GM19099 (cell line): ENCODE measurements at regions not wholly inside any gene's neighbourhood (a gene's known extent, or its start where the extent isn't known, plus 50 kb on each side); places are given as distances from the start of the nearest gene placed in this dataset.

Experiments used
- POLR2A ChIP-seq: IDR thresholded peaks from 3 replicates; pipeline ENCODE4 v1.6.1; 2011; ENCODE audit warnings: low read depth; ENCODE audit not compliant: insufficient read length; ENCODE audit errors: extremely low read depth

DNA sequence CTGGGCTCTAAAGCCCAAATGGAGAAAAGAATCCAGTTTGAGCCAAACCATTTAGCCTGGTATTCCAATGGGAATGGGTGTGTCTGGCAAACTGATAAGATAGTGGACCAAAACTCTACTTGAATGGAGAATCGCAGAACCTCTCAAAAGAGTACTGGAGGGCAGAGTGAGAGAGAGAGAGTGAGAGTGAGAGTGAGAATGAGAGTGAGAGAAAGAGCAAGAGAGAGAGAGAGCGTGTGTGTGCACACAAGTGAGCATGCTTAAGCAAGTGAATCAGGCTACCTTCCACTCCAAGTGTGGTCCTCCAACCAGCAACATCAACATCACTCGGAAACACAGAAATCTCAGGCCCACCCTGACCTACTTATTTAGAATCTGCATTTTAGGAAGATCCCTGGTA, 58.8 kb downstream of the UQCRFS1 start:
- no peak for TF ChIP-seq POLR2A

DNA sequence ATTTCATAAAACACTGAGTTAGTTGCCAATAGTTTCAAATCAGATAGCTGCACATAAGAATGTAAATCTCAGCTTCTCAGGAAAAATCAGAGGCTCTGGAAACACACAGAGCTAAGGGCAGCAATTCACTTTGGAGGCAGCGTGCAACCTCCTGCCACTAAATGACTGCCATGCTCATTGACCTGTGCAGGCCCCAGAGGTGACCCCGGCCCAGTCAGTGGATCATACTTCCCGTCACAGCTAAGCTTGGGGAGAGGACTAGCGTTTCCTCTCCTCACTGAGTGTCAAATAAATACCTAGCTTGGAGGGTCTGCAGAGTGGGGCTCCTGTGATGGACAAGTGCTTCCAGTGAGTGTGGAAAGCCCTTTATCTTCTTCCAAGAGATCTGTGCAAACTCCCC, 67.2 kb downstream of the UQCRFS1 start:
- no peak for TF ChIP-seq POLR2A

DNA sequence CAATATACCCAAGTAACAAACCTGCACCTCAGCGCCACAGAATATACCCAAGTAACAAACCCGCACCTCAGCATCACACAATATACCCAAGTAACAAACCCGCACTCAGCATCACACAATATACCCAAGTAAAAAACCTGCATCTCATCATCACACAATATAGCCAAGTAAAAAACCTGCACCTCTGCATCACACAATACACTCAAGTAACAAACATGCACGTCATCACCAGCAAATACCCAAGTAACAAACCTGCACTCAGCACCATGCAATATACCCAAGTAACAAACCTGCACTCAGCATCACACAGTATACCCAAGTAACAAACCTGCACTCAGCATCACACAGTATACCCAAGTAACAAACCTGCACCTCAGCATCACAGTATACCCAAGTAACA, 69.8 kb downstream of the UQCRFS1 start:
- TF ChIP-seq POLR2A = no peak

DNA sequence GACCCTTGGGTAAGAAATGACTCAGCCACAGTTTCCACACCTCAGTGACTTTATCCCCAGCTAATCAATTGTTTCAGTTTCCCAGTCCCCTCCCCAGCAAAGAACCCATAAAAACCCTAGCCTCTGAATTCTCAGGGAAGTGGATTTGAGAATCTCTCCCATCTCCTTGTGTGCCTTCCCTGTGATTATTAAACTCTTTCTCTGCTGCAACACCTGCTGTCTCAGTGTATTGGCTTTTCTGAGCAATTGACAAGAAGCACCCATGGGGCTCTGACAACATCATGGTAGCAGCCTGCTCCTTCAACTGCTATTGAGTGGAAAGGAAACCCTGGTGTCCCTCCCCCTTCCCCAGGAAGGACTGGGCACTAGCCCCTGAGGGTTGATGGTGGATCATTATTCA, 73.7 kb downstream of the UQCRFS1 start:
- TF ChIP-seq POLR2A = no peak

DNA sequence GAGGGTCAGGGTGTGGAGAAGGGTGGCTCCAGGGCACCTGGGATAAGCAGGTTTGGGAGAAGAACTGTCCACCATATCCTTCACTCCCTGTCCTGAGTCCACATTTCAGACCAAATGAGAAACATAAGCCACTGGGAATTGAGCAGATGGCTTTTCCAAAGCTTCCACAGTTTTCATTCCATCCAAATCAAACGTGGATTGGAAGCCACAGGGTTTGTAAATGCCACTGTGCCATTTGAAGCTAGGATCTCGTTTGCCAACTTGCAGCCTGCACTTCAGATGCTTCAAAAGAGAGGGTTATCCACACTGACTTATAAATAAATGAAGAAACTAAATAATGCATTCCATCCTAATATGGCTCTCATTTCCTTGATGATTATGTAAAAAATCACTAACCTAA, 81.5 kb downstream of the UQCRFS1 start:
- TF ChIP-seq POLR2A = no peak

DNA sequence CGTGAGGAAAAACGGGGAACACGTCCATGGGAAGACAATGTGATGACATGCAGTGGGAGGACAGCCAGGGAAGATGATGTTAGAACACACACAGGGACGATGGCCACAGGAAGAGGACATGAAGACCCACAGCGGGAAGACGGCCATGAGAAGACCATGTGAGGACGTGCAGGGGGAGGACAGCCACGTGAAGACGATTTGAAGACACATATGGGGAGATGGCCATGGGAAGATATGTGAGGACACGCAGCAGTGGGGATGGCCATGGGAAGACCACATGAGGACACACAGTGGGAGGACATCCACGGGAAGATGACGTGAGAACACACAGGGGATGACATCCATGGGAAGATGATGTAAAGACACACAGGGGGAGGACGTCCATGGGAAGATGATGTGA, 83.8 kb downstream of the UQCRFS1 start:
- TF ChIP-seq POLR2A = no peak

DNA sequence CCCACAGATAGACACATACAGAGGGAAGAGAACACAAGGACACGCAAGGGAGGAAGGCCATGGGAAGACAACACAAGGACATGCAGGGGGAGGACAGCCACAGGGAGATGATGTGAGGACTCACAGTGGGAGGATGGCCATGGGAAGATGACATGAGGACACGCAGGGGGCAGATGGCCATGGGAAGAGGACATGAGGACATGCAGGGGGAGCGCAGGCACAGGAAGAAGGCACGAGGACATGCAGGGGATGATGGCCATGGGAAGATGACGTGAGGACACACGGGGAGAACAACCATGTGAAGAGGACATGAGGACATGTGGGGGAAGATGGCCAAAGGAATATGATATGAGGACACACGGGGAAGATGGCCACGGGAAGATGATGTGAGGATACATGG, 84.7 kb downstream of the UQCRFS1 start:
- TF ChIP-seq POLR2A = no peak

DNA sequence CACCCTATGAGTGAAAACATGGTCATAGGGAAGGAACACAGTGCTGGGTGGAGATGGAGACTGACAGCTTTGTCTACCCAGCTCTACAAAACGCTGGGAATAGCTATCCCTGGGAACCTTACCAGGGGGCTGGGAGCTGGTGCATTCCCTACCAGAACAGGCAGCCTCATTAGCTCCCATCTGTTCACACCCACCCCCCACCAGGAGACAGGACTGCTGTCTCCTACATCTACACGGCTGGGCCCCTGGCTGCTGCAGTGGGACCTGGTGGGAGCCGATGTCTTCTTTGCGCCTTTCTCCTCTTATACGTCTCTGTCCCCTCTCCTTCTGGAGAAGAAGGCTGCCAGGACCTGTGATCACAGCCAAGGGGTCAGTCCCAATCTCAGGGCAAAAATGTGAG, 90.8 kb downstream of the UQCRFS1 start:
- TF ChIP-seq POLR2A = no peak

DNA sequence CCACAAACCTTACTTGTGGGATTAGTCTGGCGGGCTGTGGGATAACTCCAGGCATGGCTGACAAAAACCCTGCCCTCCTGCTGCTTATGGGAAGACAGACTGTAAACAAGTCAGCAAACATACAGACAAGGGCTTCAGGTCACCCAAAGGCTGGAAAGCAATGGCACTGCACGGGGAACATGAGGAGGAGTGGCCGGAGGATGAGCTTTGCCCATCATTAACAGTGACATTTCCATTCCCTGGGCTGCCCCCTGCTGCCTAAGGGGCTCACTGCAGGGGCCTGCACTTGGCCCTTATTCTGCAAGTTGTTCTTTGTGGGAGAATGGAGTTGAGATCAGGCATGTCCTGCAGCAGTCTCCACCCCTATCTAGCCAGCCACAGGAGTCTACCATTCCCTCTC, 91.3 kb downstream of the UQCRFS1 start:
- no peak for TF ChIP-seq POLR2A

DNA sequence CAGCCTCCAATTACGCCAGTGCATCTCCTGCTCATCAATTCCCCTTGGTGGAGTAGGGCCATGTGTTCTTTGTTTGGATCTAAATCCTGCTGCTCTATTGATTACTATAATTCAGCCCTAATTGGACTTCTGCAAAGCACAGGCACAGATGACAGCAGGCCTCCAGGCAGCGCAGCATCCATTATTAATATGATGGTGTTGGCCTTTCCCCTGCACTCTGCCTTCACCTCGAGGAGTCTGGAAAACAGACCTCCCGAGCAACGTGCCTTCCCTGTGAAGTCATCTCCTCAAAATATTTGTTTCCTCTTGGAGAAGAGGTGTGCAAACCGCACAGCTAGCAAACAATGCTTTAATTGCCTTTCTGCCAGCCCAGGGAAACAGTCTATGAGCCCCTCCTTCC, 92.5 kb downstream of the UQCRFS1 start:
- no peak for TF ChIP-seq POLR2A

DNA sequence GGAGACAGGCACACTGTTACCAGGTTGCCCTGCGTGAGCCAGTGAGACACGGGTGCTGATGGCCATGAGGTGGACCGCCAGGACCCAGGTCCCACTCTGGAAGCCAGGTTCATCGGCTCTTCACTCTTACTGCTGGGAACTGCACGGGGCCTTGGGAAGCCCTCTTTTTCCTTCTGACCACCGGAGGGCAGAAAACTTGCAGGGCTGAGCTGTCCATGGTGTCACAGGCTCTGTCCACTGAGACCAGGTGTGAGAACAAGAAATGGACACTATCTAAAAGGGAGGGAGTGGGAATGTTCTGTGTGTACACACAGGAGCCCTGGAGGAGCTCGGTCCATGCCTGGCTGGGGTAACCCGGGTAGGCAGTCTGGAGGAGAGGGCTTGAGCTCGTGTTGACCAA, 93.4 kb downstream of the UQCRFS1 start:
- TF ChIP-seq POLR2A = no peak

DNA sequence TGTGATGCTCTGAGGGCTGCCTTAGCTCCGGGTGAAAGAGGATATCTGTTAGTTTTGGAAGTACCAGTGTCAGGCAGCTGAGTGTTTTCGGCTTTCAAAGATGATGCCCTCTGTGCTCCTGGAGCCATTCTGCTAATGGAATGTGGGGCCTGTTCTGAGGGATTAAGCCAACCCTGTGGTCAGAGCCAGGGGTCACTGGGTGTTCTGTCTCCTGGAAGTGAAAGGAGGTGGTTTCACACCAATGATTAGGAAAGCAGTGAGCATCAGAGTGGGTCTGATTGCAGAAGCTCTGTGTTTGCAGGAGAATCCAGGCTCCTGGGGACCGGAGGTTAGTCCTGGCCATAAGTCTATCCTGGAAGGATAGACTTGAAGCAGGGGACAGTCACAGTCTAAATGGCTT, 94.6 kb downstream of the UQCRFS1 start:
- no peak for TF ChIP-seq POLR2A

DNA sequence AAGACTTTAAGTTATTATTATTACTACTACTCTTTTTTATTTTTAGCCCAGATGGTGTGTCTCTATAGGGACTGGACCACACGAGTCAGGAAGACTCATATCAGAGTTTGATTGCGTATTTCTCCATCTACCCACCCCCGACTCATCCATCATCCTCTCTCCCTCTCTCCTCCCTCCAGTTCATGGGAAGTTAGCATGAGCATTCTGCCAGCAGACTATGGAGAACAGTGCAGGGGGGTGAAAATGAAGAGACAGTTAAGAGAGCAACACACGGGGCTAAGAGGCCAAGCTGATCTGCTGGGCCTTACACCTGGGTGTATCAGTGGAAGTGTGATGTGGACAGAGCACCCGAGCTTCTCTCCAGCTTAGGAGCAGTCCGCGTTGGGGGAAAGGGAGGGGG, 95.0 kb downstream of the UQCRFS1 start:
- TF ChIP-seq POLR2A = no peak

DNA sequence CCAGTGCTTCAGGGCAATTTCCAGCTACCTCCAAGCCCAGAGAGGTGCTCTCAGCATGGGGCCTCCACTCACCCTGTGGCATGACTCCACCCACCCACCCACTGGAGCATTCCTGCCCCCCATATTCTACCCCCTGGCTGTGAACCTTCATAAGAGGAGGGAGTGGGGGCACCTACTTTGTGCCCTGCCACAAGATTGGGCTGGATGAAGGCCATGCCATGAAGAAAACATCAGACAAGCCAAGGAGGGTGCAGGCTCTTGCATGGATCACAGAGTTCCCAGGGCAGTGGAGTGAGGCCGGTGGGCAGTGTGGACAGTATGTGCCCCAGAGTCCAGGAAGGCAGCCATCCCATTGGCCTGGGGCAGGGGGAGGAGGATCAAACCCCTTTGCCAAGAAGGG, 97.8 kb downstream of the UQCRFS1 start:
- TF ChIP-seq POLR2A = no peak

DNA sequence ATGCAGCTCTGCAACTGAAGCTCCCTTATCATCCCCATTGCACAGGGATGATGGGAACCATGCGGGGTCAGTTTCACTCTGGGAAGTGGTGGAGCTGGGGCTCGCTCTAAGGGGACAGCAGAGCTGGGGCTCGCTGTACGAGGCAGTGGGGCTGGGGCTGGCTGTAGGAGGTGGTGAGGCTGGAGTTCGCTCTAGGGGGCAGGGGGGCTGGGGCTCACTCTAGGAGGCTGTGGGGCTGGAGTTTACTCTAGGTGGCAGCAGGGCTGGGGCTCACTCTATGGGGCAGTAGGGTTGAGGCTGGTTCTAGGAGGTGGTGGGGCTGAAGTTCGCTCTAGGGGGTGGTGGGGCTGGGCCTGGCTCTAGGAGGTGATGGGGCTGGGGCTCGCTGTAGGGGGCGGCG, 99.1 kb downstream of the UQCRFS1 start:
- no peak for TF ChIP-seq POLR2A

DNA sequence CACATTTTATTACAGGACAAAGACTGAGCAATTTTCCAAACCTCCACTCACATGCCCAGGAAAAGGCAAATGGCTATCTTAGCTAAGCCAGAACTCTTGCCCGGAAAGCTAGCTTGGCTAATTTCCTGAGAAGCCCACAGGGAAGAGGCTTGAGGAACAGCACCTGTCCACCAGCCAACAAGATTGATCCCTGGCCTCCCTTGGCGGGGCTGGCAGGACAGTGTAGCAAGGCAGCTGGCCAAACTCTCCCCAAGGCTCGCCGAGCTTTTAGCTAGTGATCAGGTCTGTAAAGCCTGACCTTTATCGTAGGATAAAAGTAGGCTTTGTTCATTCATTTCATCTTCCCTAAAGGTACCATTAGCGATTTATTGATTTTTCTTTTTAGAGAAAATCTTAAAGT, 101.4 kb downstream of the UQCRFS1 start:
- no peak for TF ChIP-seq POLR2A

DNA sequence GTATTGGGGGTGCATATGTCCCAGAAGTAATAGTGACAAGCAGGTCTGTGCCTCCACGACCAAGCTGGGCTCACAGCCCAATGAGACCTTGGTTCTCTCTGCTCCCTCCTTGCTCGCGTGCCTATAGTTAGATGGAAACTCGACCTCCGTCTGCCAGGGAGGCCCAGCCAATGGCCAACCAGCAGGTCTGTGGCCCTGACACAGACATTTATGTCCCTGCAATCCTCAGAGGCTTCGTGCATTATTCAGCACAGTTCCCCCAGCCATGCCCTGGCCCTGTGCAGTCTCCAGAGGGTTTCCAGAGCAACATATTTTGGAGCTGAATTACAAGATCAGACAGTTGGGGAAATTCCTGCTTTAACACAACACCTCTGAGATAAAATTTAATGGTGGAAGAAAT, 105.1 kb downstream of the UQCRFS1 start:
- TF ChIP-seq POLR2A = no peak
